IMR-90 (cell line): ENCODE measurements at regions not wholly inside any gene's neighbourhood (a gene's known extent, or its start where the extent isn't known, plus 50 kb on each side); places are given as distances from the start of the nearest gene placed in this dataset.
"Not testable (repeated sequence)": the region's sequence is repeated elsewhere in the genome, so short reads cannot be mapped to it uniquely, and the experiment has no call there.

Source experiments
- ATAC-seq: fragments of 200-7000 bp; cut with Tn5 transposase; 2 replicates; pipeline ENCODE4 v1.9.1; 2020; ENCODE audit warnings: low read depth, mild to moderate bottlenecking, moderate library complexity
- BruUV-seq: library from RNA; stranded (reverse); fragments of 400-500 nt; replicated peaks from 2 replicates; lab custom pipeline; 2021; lab: Mats Ljungman, UMichigan
- CTCF ChIA-PET: fragments of 300-600 bp; formaldehyde crosslinking; extraction: SDS; loops from one replicate; lab custom pipeline; 2021; ENCODE audit warnings: antibody characterized with exemption; lab: Yijun Ruan, JAX
- POLR2A ChIA-PET: fragments of 300-600 bp; sonication (Branson Sonifier 250); formaldehyde crosslinking; loops from one replicate; lab custom pipeline; 2022; ENCODE audit warnings: antibody characterized with exemption; ENCODE audit not compliant: unreplicated experiment; lab: Charles Lee
- DNase-seq: peaks from one replicate; pipeline ENCODE4 v3.0.0; 2013
- H2AFZ ChIP-seq: replicated peaks from 2 replicates; pipeline ENCODE3; 2013; ENCODE audit warnings: low read length, mild to moderate bottlenecking; ENCODE audit not compliant: poor library complexity
- H2AK5ac ChIP-seq: 2 replicates; pipeline ENCODE4 v1.6.1; 2013; ENCODE audit warnings: low read depth, low read length, inconsistent platforms
- H2AK9ac ChIP-seq: replicated peaks from 2 replicates; pipeline ENCODE3; 2013; ENCODE audit warnings: mild to moderate bottlenecking, low read depth, low read length, moderate library complexity; ENCODE audit not compliant: poor library complexity
- H2BK120ac ChIP-seq: 2 replicates; pipeline ENCODE4 v1.6.1; 2013; ENCODE audit warnings: low read depth, low read length, inconsistent platforms
- H2BK15ac ChIP-seq: 3 replicates; pipeline ENCODE4 v1.6.1; 2013; ENCODE audit warnings: low read depth, low read length, inconsistent platforms
- H2BK20ac ChIP-seq: 2 replicates; pipeline ENCODE4 v1.6.1; 2013; ENCODE audit warnings: low read depth, mild to moderate bottlenecking, inconsistent platforms, low read length, moderate library complexity
- H2BK5ac ChIP-seq: 2 replicates; pipeline ENCODE4 v1.6.1; 2013; ENCODE audit warnings: mild to moderate bottlenecking, low read depth, low read length, inconsistent platforms; ENCODE audit not compliant: poor library complexity, severe bottlenecking
- H3K14ac ChIP-seq: replicated peaks from 2 replicates; pipeline ENCODE4 v1.6.1; 2013; ENCODE audit warnings: low read depth, low read length, inconsistent platforms
- H3K18ac ChIP-seq: 2 replicates; pipeline ENCODE4 v1.6.1; 2013; ENCODE audit warnings: low read depth, low read length, control low read depth
- H3K23ac ChIP-seq: 2 replicates; pipeline ENCODE4 v1.6.1; 2013; ENCODE audit warnings: low read depth, low read length, inconsistent platforms
- H3K27ac ChIP-seq: 2 replicates; pipeline ENCODE4 v1.5.1; 2013; ENCODE audit warnings: mild to moderate bottlenecking, control low read depth, low read length; ENCODE audit not compliant: insufficient read depth
- H3K27me3 ChIP-seq: 2 replicates; pipeline ENCODE4 v1.6.1; 2013; ENCODE audit warnings: low read length; ENCODE audit not compliant: control insufficient read depth, insufficient read depth
- H3K36me3 ChIP-seq: 2 replicates; pipeline ENCODE4 v1.6.1; 2013; ENCODE audit warnings: low read length, mixed read lengths; ENCODE audit not compliant: control insufficient read depth, insufficient read depth
- H3K4ac ChIP-seq: 2 replicates; pipeline ENCODE4 v1.6.1; 2013; ENCODE audit warnings: low read depth, low read length, inconsistent platforms
- H3K4me1 ChIP-seq: 2 replicates; pipeline ENCODE4 v1.6.1; 2013; ENCODE audit warnings: low read length, mixed read lengths; ENCODE audit not compliant: control insufficient read depth, insufficient read depth
- H3K4me2 ChIP-seq: 2 replicates; pipeline ENCODE4 v1.6.1; 2013; ENCODE audit warnings: low read depth, mild to moderate bottlenecking, control low read depth, low read length, moderate library complexity
- H3K4me3 ChIP-seq: 2 replicates; pipeline ENCODE4 v1.5.1; 2013; ENCODE audit warnings: low read depth, mild to moderate bottlenecking, control low read depth, low read length, moderate library complexity; ENCODE audit not compliant: insufficient read depth
- H3K56ac ChIP-seq: 2 replicates; pipeline ENCODE4 v1.6.1; 2013; ENCODE audit warnings: low read length, inconsistent platforms; ENCODE audit not compliant: insufficient read depth; ENCODE audit errors: extremely low read depth
- H3K79me1 ChIP-seq, 2 experiments: 2 replicates each; pipeline ENCODE4 v1.6.1; 2013; ENCODE audit warnings: low read length in 2 of 2, inconsistent platforms in 1 of 2, low read depth in 1 of 2
- H3K9ac ChIP-seq: 2 replicates; pipeline ENCODE4 v1.6.1; 2013; ENCODE audit warnings: low read depth, low read length, control low read depth
- H3K9me1 ChIP-seq: 2 replicates; pipeline ENCODE4 v1.6.1; 2013; ENCODE audit warnings: low read length, inconsistent platforms; ENCODE audit not compliant: insufficient read depth
- H3K9me3 ChIP-seq: 2 replicates; pipeline ENCODE4 v1.6.1; 2013; ENCODE audit warnings: low read length; ENCODE audit not compliant: control insufficient read depth, insufficient read depth
- H4K20me1 ChIP-seq: 2 replicates; pipeline ENCODE4 v1.6.1; 2013; ENCODE audit warnings: low read length, inconsistent platforms; ENCODE audit not compliant: insufficient read depth
- H4K5ac ChIP-seq: 2 replicates; pipeline ENCODE4 v1.6.1; 2013; ENCODE audit warnings: mild to moderate bottlenecking, low read depth, low read length, control low read depth
- H4K8ac ChIP-seq, 2 experiments: 2 replicates each; pipeline ENCODE4 v1.6.1; 2013; ENCODE audit warnings: low read depth in 2 of 2, low read length in 2 of 2, control low read depth in 1 of 2, inconsistent platforms in 1 of 2
- H4K91ac ChIP-seq: 2 replicates; pipeline ENCODE4 v1.6.1; 2013; ENCODE audit warnings: low read depth, low read length, inconsistent platforms; ENCODE audit not compliant: insufficient read depth
- RAD21 ChIP-seq: IDR thresholded peaks from 2 replicates; pipeline ENCODE4 v1.6.1; 2012; ENCODE audit warnings: low read length, improper control_type of control experiment
- RCOR1 ChIP-seq: IDR thresholded peaks from 2 replicates; pipeline ENCODE4 v1.6.1; 2012; ENCODE audit warnings: mild to moderate bottlenecking, low read length, improper control_type of control experiment; ENCODE audit not compliant: insufficient replicate concordance
- WGBS, 2 experiments: methylation state at CpG; one replicate each; pipeline versions ENCODE4 v1.1.5 to v1.1.7; 2013; ENCODE audit warnings: missing lambda C conversion rate in 2 of 2; ENCODE audit not compliant: insufficient read length in 1 of 2; ENCODE audit errors: extremely low coverage in 2 of 2; 5-methylcytosine and 5-hydroxymethylcytosine counted together
- dilution Hi-C: fragments of 300-500 bp; cut with HindIII; formaldehyde crosslinking; loops from one replicate; pipeline ENCODE4 v1.14.3; 2018; ENCODE audit warnings: low sequenced_read_pairs; ENCODE audit not compliant: unreplicated experiment
- in situ Hi-C: fragments of 300-500 bp; cut with MboI; formaldehyde crosslinking; loops from 3 replicates; pipeline ENCODE4 v1.14.3; 2019; ENCODE audit warnings: low sequenced_read_pairs, inconsistent platforms, mixed read lengths
- intact Hi-C: fragments of 100-400 bp; cut with micrococcal nuclease; formaldehyde crosslinking; loops from 2 replicates; pipeline ENCODE4 v1.10.0; 2022

DNA sequence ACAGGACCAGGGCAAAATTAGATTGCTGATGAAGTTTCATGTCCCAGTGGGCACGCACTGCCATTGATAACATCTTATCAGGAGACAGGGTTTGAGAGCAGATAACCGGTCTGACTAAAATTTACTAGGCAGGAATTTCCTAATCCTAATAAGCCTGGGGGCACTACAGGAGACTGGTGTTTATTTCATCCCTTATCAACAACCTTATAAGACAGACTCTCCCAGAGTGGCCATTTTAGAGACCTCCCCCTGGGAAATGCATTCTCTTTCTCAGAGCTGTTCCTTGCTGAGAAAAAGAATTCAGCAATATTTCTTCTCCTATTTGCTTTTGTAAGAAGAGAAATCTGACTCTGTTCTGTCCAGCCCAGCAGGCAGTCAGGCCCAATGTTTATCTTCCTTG, 423.4 kb upstream of the IMPG1 start:
- H2BK120ac ChIP-seq: no peak overlapping the region
- H2BK20ac ChIP-seq: no peak overlapping the region
- ChIA-PET POLR2A (no interaction called here), CTCF (no interaction called here)
- H3K4me1 ChIP-seq: no peaks in the 10 kb centered on the region
- BruUV-seq: no TSS peak
- H3K56ac ChIP-seq: no peak overlapping the region
- H3K4ac ChIP-seq: no peak overlapping the region
- no peaks in the 10 kb centered on the region for H3K36me3 ChIP-seq
- no peak overlapping the region for H3K18ac ChIP-seq
- no peaks in the 10 kb centered on the region for H3K9me1 ChIP-seq
- no peak overlapping the region for H3K9ac ChIP-seq
- H2BK5ac ChIP-seq: no peak overlapping the region
- H3K14ac ChIP-seq: no peak overlapping the region
- 80% methylated on average over 1 of the region's 2 CpGs; no CpG with 5 or more reads in 1 of the 2 experiments for WGBS, 2 experiments
- no peak overlapping the region for H2AK9ac ChIP-seq
- H2AK5ac ChIP-seq: no peak overlapping the region
- H2BK15ac ChIP-seq: no peak overlapping the region
- intact Hi-C loops (no loop called here), in situ Hi-C loops (no loop called here), dilution Hi-C loops (no loop called here)
- no peaks in the 10 kb centered on the region for H3K27me3 ChIP-seq
- no peak overlapping the region for H2AFZ ChIP-seq
- no peak overlapping the region for H3K4me2 ChIP-seq
- no peak overlapping the region for H3K27ac ChIP-seq
- DNase-seq (no peak), ATAC-seq (no peak)
- H3K9me3 ChIP-seq: peaks cover 11% of the 10 kb centered on the region
- TF ChIP-seq RAD21: no peak
- no peak for TF ChIP-seq RCOR1
- H4K91ac ChIP-seq: no peak overlapping the region
- H4K5ac ChIP-seq: no peak overlapping the region
- H3K23ac ChIP-seq: no peak overlapping the region
- no peaks in the 10 kb centered on the region for H4K20me1 ChIP-seq
- no peak overlapping the region for H4K8ac ChIP-seq
- no peaks in the 10 kb centered on the region for H3K79me1 ChIP-seq
- H3K4me3 ChIP-seq: no peak overlapping the region

- H4K20me1 ChIP-seq, ATAC-seq, H3K36me3 ChIP-seq, H3K23ac ChIP-seq, H2AFZ ChIP-seq, H2AK9ac ChIP-seq, H2BK120ac ChIP-seq, H3K18ac ChIP-seq, H3K4ac ChIP-seq, H2BK20ac ChIP-seq, in situ Hi-C loops, H2AK5ac ChIP-seq, intact Hi-C loops, H3K9ac ChIP-seq, H3K14ac ChIP-seq, H3K4me3 ChIP-seq, POLR2A ChIA-PET, H2BK15ac ChIP-seq, H3K27me3 ChIP-seq, H3K56ac ChIP-seq, H3K4me1 ChIP-seq, H3K27ac ChIP-seq, dilution Hi-C loops, H3K4me2 ChIP-seq, H4K91ac ChIP-seq, DNase-seq, H3K9me1 ChIP-seq, H3K79me1 ChIP-seq, BruUV-seq, H2BK5ac ChIP-seq, H4K8ac ChIP-seq, CTCF ChIA-PET, H4K5ac ChIP-seq: not testable (repeated sequence)
- H3K9me3 ChIP-seq: peaks cover 11% of the 10 kb centered on the region
- WGBS, 2 experiments: no CpG with 5 or more reads among the region's 3 CpGs
These were observed 418.9 kb upstream of the IMPG1 start for GRCh38 chr6:76491376-76491775.
